ENCODE measurements at regions not wholly inside any gene's neighbourhood (a gene's known extent, or its start where the extent isn't known, plus 50 kb on each side); places are given as distances from the start of the nearest gene placed in this dataset.

GRCh38 chr2:47629501-47630460, 59.0 kb upstream of the KCNK12 start:
- no peak for ATAC-seq
- TF ChIP-seq ZFP3 (CRISPR knock-in tag; IDR thresholded peaks at IDR 0.05) = peak; percentile 39; the same call in 1 of the 2 replicates
- TF ChIP-seq ARNTL (CRISPR knock-in tag; IDR thresholded peaks at IDR 0.05; ENCODE audit: borderline replicate concordance, low read depth) = no peak

- ATAC-seq = no peak
- TF ChIP-seq PATZ1 (CRISPR knock-in tag; IDR thresholded peaks at IDR 0.05; ENCODE audit: borderline replicate concordance) (no peak), CREB5 (CRISPR knock-in tag; IDR thresholded peaks at IDR 0.05; ENCODE audit: low read depth) (no peak), RARB (CRISPR knock-in tag; IDR thresholded peaks at IDR 0.05) (no peak), POU6F1 (CRISPR knock-in tag; IDR thresholded peaks at IDR 0.05; ENCODE audit: borderline replicate concordance, low read depth) (no peak), CSRNP3 (CRISPR knock-in tag; IDR thresholded peaks at IDR 0.05) (no peak), GLIS3 (CRISPR knock-in tag; IDR thresholded peaks at IDR 0.05) (no peak), ESRRG (CRISPR knock-in tag; IDR thresholded peaks at IDR 0.05) (no peak)
These were observed 58.1 kb upstream of the KCNK12 start for GRCh38 chr2:47628904-47629303.

GRCh38 chr2:47626664-47627063, 55.9 kb upstream of the KCNK12 start:
- ATAC-seq = no peak

More at GRCh38 chr2:47626664-47627063, 55.9 kb upstream of the KCNK12 start:
- TF ChIP-seq ZNF70 (CRISPR knock-in tag; IDR thresholded peaks at IDR 0.05) = no peak
- TF ChIP-seq PATZ1 (CRISPR knock-in tag; IDR thresholded peaks at IDR 0.05; ENCODE audit: borderline replicate concordance) = no peak
- no peak for TF ChIP-seq POU6F1 (CRISPR knock-in tag; IDR thresholded peaks at IDR 0.05; ENCODE audit: borderline replicate concordance, low read depth)
- TF ChIP-seq ZNF8 (CRISPR knock-in tag; IDR thresholded peaks at IDR 0.05) = no peak
- TF ChIP-seq BACH2 (CRISPR knock-in tag; IDR thresholded peaks at IDR 0.05; ENCODE audit: borderline replicate concordance) = no peak
- TF ChIP-seq TCF4 (CRISPR knock-in tag; IDR thresholded peaks at IDR 0.05; ENCODE audit: borderline replicate concordance) = no peak
- TF ChIP-seq GLIS3 (CRISPR knock-in tag; IDR thresholded peaks at IDR 0.05) = no peak
- no peak for TF ChIP-seq ZC3H10 (CRISPR knock-in tag; IDR thresholded peaks at IDR 0.05)
- no peak for TF ChIP-seq ESRRG (CRISPR knock-in tag; IDR thresholded peaks at IDR 0.05)
- no peak for TF ChIP-seq TSHZ2 (CRISPR knock-in tag; IDR thresholded peaks at IDR 0.05)
- TF ChIP-seq ARNTL (CRISPR knock-in tag; IDR thresholded peaks at IDR 0.05; ENCODE audit: borderline replicate concordance, low read depth) = no peak
- TF ChIP-seq TOX (CRISPR knock-in tag; IDR thresholded peaks at IDR 0.05; ENCODE audit: borderline replicate concordance) = no peak
- no peak for TF ChIP-seq RARB (CRISPR knock-in tag; IDR thresholded peaks at IDR 0.05)
- TF ChIP-seq SNAI2 (CRISPR knock-in tag; IDR thresholded peaks at IDR 0.05) = no peak
- TF ChIP-seq ISL1 (CRISPR knock-in tag; IDR thresholded peaks at IDR 0.05) = no peak
- TF ChIP-seq CSDC2 (CRISPR knock-in tag; IDR thresholded peaks at IDR 0.05) = no peak
